Hepatocyte (in vitro differentiated cells): ENCODE measurements at regions not wholly inside any gene's neighbourhood (a gene's known extent, or its start where the extent isn't known, plus 50 kb on each side); places are given as distances from the start of the nearest gene placed in this dataset.

Source experiments
- DNase-seq: peaks from one replicate; pipeline ENCODE4 v3.0.0-alpha.2; 2016; ENCODE audit warnings: low spot score
- H2AFZ ChIP-seq: fragments of 200-600 bp; sonication (generic); 2 replicates; pipeline ENCODE4 v1.6.0; 2016; ENCODE audit warnings: antibody characterized with exemption, mild to moderate bottlenecking
- H3K27ac ChIP-seq: fragments of 200-600 bp; sonication (generic); 2 replicates; pipeline ENCODE4 v1.5.1; 2016; ENCODE audit warnings: mild to moderate bottlenecking
- H3K27me3 ChIP-seq: fragments of 200-600 bp; sonication (generic); 2 replicates; pipeline ENCODE4 v1.6.1; 2016
- H3K36me3 ChIP-seq: fragments of 200-600 bp; sonication (generic); replicated peaks from 2 replicates; pipeline ENCODE4 v1.5.1; 2016; ENCODE audit warnings: low read depth; ENCODE audit not compliant: insufficient read depth
- H3K4me1 ChIP-seq: fragments of 200-600 bp; sonication (generic); 2 replicates; pipeline ENCODE4 v1.5.1; 2016; ENCODE audit warnings: mild to moderate bottlenecking, moderate library complexity; ENCODE audit not compliant: insufficient read depth
- H3K4me2 ChIP-seq: fragments of 200-600 bp; sonication (generic); 2 replicates; pipeline ENCODE4 v1.6.0; 2016
- H3K4me3 ChIP-seq: fragments of 200-600 bp; sonication (generic); 2 replicates; pipeline ENCODE4 v1.5.1; 2016; ENCODE audit warnings: mild to moderate bottlenecking
- H3K79me2 ChIP-seq: fragments of 200-600 bp; sonication (generic); 2 replicates; pipeline ENCODE4 v1.6.0; 2017; ENCODE audit warnings: mild to moderate bottlenecking
- H3K9me2 ChIP-seq: fragments of 200-600 bp; sonication (generic); replicated peaks from 2 replicates; pipeline ENCODE4 v1.6.0; 2017; ENCODE audit warnings: mild to moderate bottlenecking; ENCODE audit not compliant: insufficient read depth
- H3K9me3 ChIP-seq: fragments of 200-600 bp; sonication (generic); 2 replicates; pipeline ENCODE4 v1.5.1; 2016; ENCODE audit warnings: low read depth, mild to moderate bottlenecking
- H4K20me1 ChIP-seq: fragments of 200-600 bp; sonication (generic); 2 replicates; pipeline ENCODE4 v1.6.0; 2016; ENCODE audit warnings: mild to moderate bottlenecking; ENCODE audit not compliant: insufficient read depth, poor library complexity, severe bottlenecking
- CTCF ChIP-seq: fragments of 200-600 bp; sonication (generic); IDR thresholded peaks from 2 replicates; pipeline ENCODE4 v1.5.1; 2016; ENCODE audit warnings: antibody characterized with exemption, mild to moderate bottlenecking; ENCODE audit not compliant: poor library complexity
- EZH2 ChIP-seq: fragments of 200-600 bp; sonication (generic); IDR thresholded peaks from 2 replicates; pipeline ENCODE4 v1.6.1; 2016; ENCODE audit warnings: antibody characterized with exemption, mild to moderate bottlenecking, borderline replicate concordance
- EZH2phosphoT487 ChIP-seq: fragments of 200-600 bp; sonication (generic); IDR thresholded peaks from one replicate; pipeline ENCODE4 v1.6.1; 2018; ENCODE audit warnings: antibody characterized with exemption, mild to moderate bottlenecking, low read depth, moderate library complexity; ENCODE audit not compliant: unreplicated experiment, severe bottlenecking
- WGBS: methylation state at CpG from one replicate; pipeline ENCODE4 v1.1.6; 2016; ENCODE audit warnings: low lambda C conversion rate; ENCODE audit errors: missing lambda C conversion rate; 5-methylcytosine and 5-hydroxymethylcytosine counted together

GRCh38 chr22:23002612-23003180 is 67.6 kb upstream of the GNAZ start:
- H3K9me2 ChIP-seq, result no peaks in the 10 kb centered on the region
- TF ChIP-seq EZH2 (no peak), EZH2phosphoT487 (no peak), CTCF (no peak)
- H3K4me3 ChIP-seq, result no peak overlapping the region
- no peak overlapping the region for H2AFZ ChIP-seq
- no peaks in the 10 kb centered on the region for H3K79me2 ChIP-seq
- no peak overlapping the region for H3K27ac ChIP-seq
- peaks cover 6% of the 10 kb centered on the region for H3K9me3 ChIP-seq
- H3K4me2 ChIP-seq, result no peak overlapping the region
- no peaks in the 10 kb centered on the region for H3K36me3 ChIP-seq
- H4K20me1 ChIP-seq, result no peaks in the 10 kb centered on the region
- H3K27me3 ChIP-seq, result no peaks in the 10 kb centered on the region
- H3K4me1 ChIP-seq, result no peaks in the 10 kb centered on the region
- WGBS, result 93% methylated on average over 2 of the region's 2 CpGs
- no peak for DNase-seq

GRCh38 chr22:23007823-23008222 is 62.5 kb upstream of the GNAZ start:
- Histone ChIP-seq H3K27me3 (no peaks in the 10 kb centered on the region), H2AFZ (no peak overlapping the region), H3K4me3 (no peak overlapping the region), H3K9me2 (no peaks in the 10 kb centered on the region), H3K9me3 (no peaks in the 10 kb centered on the region), H3K79me2 (no peaks in the 10 kb centered on the region), H3K4me1 (peaks cover 4% of the 10 kb centered on the region), H3K4me2 (no peak overlapping the region), H4K20me1 (no peaks in the 10 kb centered on the region), H3K27ac (no peak overlapping the region), H3K36me3 (no peaks in the 10 kb centered on the region)
- WGBS, result 91% methylated on average over 1 of the region's 1 CpG
- DNase-seq, result no peak
- TF ChIP-seq EZH2phosphoT487 (no peak), CTCF (no peak), EZH2 (no peak)

GRCh38 chr22:23008896-23009295 is 61.4 kb upstream of the GNAZ start:
- peak overlapping the region; percentile 52 for H3K27ac ChIP-seq
- H3K9me3 ChIP-seq, result no peaks in the 10 kb centered on the region
- H3K9me2 ChIP-seq, result no peaks in the 10 kb centered on the region
- H3K4me3 ChIP-seq, result no peak overlapping the region
- DNase-seq, result no peak
- H4K20me1 ChIP-seq, result no peaks in the 10 kb centered on the region
- H2AFZ ChIP-seq, result no peak overlapping the region
- no peak for TF ChIP-seq EZH2
- no peak for TF ChIP-seq CTCF
- TF ChIP-seq EZH2phosphoT487, result no peak
- peaks cover 4% of the 10 kb centered on the region for H3K4me1 ChIP-seq
- no peaks in the 10 kb centered on the region for H3K79me2 ChIP-seq
- 42% methylated on average over 2 of the region's 2 CpGs for WGBS
- H3K36me3 ChIP-seq, result no peaks in the 10 kb centered on the region
- no peaks in the 10 kb centered on the region for H3K27me3 ChIP-seq
- no peak overlapping the region for H3K4me2 ChIP-seq
